HG03342 (cell line): ENCODE measurements at regions not wholly inside any gene's neighbourhood (a gene's known extent, or its start where the extent isn't known, plus 50 kb on each side); places are given as distances from the start of the nearest gene placed in this dataset.
A peak's percentile ranks its signal among the peaks of the same experiment; 100 is the strongest.
"Not testable (repeated sequence)": the region's sequence is repeated elsewhere in the genome, so short reads cannot be mapped to it uniquely, and the experiment has no call there.

Experiments used
- ATAC-seq: cut with Tn5 transposase; IDR thresholded peaks from one replicate; pipeline ENCODE4 v1.9.1; 2021; ENCODE audit warnings: mild to moderate bottlenecking, moderate library complexity; ENCODE audit not compliant: unreplicated experiment

GRCh38 chr7:69187824-69188333, 410.4 kb upstream of the AUTS2 start:
- ATAC-seq = no peak

- no peak for ATAC-seq
Measured at GRCh38 chr7:69189406-69189805, 408.9 kb upstream of the AUTS2 start.

DNA sequence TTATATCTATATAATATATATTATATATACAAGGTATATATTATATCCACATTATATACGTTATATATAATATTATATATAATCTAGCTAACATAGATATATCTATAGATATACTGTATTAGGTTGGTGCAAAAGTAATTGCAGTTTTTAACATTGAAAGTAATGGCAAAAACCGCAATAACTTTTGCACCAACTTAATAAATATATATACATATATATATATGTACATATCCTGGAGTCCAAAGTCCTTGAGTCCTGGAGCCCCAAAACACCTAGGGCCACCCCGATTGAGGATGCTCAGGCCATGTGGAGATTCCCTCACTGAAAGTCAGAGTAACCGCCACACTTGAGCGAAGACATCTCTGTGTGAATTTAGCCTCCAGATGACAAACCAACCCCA, 408.2 kb upstream of the AUTS2 start:
- ATAC-seq = no peak

GRCh38 chr7:69190763-69191162, 407.5 kb upstream of the AUTS2 start:
- no peak for ATAC-seq

DNA sequence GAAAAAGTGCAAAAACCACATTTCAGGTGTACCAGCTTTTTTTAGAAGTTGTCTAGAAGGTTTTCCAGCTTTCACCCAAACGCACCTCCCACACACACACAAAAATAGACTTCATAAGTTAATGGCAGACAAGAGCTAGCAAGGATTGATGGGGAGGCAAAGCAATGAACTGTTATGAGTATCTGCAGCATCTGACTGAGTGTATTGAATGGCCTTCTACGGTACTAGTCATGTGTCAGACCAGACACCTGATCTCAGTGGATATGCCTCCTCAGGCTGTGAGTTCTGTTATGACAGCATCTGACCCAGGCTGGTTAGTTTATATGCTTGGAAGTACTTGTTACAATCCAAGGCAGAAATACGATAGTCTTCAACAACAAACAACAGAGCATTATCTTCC, 406.1 kb upstream of the AUTS2 start:
- peak; percentile 65 for ATAC-seq

GRCh38 chr7:69193061-69193460, 405.2 kb upstream of the AUTS2 start:
- no peak for ATAC-seq

DNA sequence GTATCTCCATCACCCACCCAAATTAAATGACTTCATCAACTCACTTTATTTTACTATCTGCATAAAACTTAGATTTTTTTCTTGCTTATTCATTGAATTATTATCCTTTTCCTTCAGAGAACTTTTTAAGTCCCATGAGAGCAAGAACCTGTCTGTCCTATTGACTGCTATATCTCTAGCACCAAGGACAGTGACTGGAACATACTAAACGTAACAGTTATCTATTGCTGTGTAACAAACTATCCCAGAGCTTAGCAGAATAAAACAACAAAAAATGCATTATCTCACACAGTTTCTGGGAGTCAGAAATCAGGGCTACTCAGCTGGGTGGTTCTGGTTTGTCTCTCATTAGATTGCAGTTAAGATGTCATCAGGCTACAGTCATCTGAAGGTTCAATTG, 401.7 kb upstream of the AUTS2 start:
- ATAC-seq = no peak

GRCh38 chr7:69198250-69198649, 400.0 kb upstream of the AUTS2 start:
- no peak for ATAC-seq

GRCh38 chr7:69199041-69199440, 399.2 kb upstream of the AUTS2 start:
- no peak for ATAC-seq

GRCh38 chr7:69199661-69200060, 398.6 kb upstream of the AUTS2 start:
- ATAC-seq = no peak

- ATAC-seq = no peak
Measured at GRCh38 chr7:69203871-69204270, 394.4 kb upstream of the AUTS2 start.

- ATAC-seq = no peak
Measured at GRCh38 chr7:69204943-69205342, 393.3 kb upstream of the AUTS2 start.

GRCh38 chr7:69205581-69205980, 392.7 kb upstream of the AUTS2 start:
- ATAC-seq = no peak

GRCh38 chr7:69208276-69208675, 390.0 kb upstream of the AUTS2 start:
- ATAC-seq = no peak

DNA sequence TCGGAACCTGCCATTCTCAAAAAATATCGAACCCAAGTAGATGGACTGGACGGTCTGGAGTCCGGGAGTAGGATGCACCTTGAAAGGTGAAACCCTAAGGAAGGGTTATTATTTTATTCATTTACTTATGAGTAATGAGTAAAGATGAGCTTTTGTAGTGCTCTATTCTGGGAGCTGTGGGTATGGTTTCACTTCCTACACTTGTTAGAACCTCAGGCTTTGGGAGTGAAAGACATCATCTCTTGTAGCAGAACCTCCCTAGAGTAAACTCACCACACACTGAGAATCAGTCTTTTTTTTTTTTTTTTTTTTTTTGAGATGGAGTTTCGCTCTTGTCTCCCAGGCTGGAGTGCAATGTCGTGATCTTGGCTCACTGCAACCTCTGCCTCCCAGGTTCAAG, 389.4 kb upstream of the AUTS2 start:
- ATAC-seq = peak; percentile 95

GRCh38 chr7:69211336-69211735, 386.9 kb upstream of the AUTS2 start:
- no peak for ATAC-seq

DNA sequence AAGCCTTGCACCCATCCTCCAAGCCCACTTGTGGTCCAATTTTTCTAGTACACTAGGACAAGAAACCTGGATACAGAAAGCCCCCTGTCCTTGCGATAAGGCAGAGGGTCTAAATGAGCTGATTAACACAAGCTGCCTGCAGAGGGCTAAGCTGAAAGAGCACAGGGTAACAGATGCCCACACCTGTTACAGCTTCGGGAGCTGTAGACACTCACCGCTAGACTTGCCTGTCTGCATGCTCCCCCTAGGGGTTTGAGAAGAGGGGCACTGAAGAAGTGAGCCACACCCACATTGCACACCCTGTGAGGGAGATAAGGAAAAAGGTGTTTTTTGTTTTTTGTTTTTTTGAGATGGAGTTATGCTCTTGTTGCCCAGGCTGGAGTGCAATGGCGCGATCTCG, 386.5 kb upstream of the AUTS2 start:
- ATAC-seq = no peak

GRCh38 chr7:69213878-69214277, 384.4 kb upstream of the AUTS2 start:
- no peak for ATAC-seq

DNA sequence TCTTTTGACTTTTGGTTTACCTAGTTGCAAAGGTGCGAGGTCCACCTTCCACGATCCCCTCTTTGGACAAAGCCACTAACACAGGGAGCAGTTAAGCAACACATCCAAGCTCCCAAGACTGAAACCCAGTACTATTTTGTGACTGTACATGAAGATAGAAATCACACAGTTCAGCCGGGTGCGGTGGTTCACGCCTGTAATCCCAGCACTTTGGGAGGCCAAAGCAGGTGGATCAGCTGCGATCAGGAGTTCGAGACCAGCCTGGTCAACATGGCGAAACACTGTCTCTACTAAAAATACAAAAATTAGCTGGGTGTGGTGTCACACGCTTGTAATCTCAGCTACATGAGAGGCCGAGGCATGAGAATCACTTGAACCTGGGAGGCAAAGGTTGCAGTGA, 382.8 kb upstream of the AUTS2 start:
- not testable (repeated sequence) for ATAC-seq

- no peak for ATAC-seq
Measured at GRCh38 chr7:69217516-69218350, 380.5 kb upstream of the AUTS2 start.

DNA sequence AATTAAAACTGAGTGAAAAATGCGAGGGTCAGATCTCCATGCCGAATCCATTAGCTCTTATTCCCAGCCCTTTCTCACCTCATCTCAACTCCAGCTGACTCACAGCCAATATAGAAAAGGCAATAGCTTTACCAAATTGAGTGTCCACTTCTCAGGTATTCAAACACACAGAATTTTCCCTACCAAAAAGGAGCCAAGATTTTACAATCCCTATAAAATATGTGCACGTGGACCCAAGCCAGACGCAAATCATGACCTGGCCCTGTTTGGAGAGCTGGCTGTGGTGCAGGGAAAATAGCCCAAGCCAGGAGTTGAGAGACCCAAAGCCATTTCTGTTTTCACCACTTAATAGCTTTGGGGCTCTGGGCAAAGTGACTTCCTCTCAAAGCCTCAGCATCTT, 379.7 kb upstream of the AUTS2 start:
- ATAC-seq = no peak

GRCh38 chr7:69219381-69219780, 378.9 kb upstream of the AUTS2 start:
- ATAC-seq = no peak
